Fibroblast of lung (primary cell): ENCODE measurements at regions not wholly inside any gene's neighbourhood (a gene's known extent, or its start where the extent isn't known, plus 50 kb on each side); places are given as distances from the start of the nearest gene placed in this dataset.

ENCODE experiments used
- DNase-seq, 2 donors: peaks; one replicate each; pipeline versions ENCODE4 v3.0.0 to v3.0.0-alpha.2; 2010; ENCODE audit warnings: low read depth in 2 of 2
- H2AFZ ChIP-seq: 2 replicates; pipeline ENCODE4 v1.5.1; 2012; ENCODE audit warnings: low read length, control low read depth, inconsistent platforms
- H3K27ac ChIP-seq: 2 replicates; pipeline ENCODE4 v1.5.1; 2011; ENCODE audit warnings: low read length, control low read depth; ENCODE audit not compliant: insufficient read depth
- H3K27me3 ChIP-seq: 2 replicates; pipeline ENCODE4 v1.5.1; 2011; ENCODE audit warnings: mild to moderate bottlenecking, low read length; ENCODE audit not compliant: control insufficient read depth, insufficient read depth
- H3K36me3 ChIP-seq: 2 replicates; pipeline ENCODE4 v1.5.1; 2011; ENCODE audit warnings: low read length; ENCODE audit not compliant: control insufficient read depth, insufficient read depth
- H3K4me1 ChIP-seq: 2 replicates; pipeline ENCODE4 v1.5.1; 2011; ENCODE audit warnings: low read length; ENCODE audit not compliant: control insufficient read depth, insufficient read depth; ENCODE audit errors: extremely low read depth
- H3K4me2 ChIP-seq: 2 replicates; pipeline ENCODE4 v1.5.1; 2011; ENCODE audit warnings: low read length, control low read depth; ENCODE audit not compliant: insufficient read depth; ENCODE audit errors: extremely low read depth
- H3K4me3 ChIP-seq, 4 experiments: fragments of 200-600 bp in 1 of 4; sonication (generic) in 1 of 4; replicated peaks in 1 of 4; 2 replicates each; pipeline ENCODE4 v1.5.1; 2011 to 2016; ENCODE audit warnings: low read length in 4 of 4, low read depth in 3 of 4, mild to moderate bottlenecking in 3 of 4, control low read depth in 2 of 4, inconsistent platforms in 1 of 4, mixed read lengths in 1 of 4; ENCODE audit not compliant: insufficient read depth in 1 of 4; ENCODE audit errors: control extremely low read depth in 1 of 4
- H3K79me2 ChIP-seq: 2 replicates; pipeline ENCODE4 v1.5.1; 2012; ENCODE audit warnings: mild to moderate bottlenecking, low read length, inconsistent platforms; ENCODE audit not compliant: control insufficient read depth, insufficient read depth
- H3K9ac ChIP-seq: 2 replicates; pipeline ENCODE4 v1.5.1; 2011; ENCODE audit warnings: mild to moderate bottlenecking, low read length, control low read depth; ENCODE audit not compliant: insufficient read depth
- H3K9me3 ChIP-seq: 2 replicates; pipeline ENCODE4 v1.5.1; 2012; ENCODE audit warnings: low read depth, low read length; ENCODE audit not compliant: control insufficient read depth, insufficient read depth
- H4K20me1 ChIP-seq: 2 replicates; pipeline ENCODE4 v1.5.1; 2011; ENCODE audit warnings: low read length; ENCODE audit not compliant: control insufficient read depth, insufficient read depth; ENCODE audit errors: extremely low read depth
- EZH2 ChIP-seq: IDR thresholded peaks from 2 replicates; pipeline ENCODE4 v1.5.1; 2012; ENCODE audit warnings: low read length, control low read depth, mild to moderate bottlenecking; ENCODE audit errors: missing control alignments
- TF ChIP-seq, protein P1 (sequence below), 2 donors: IDR thresholded peaks in 1 of 2; conservative IDR thresholded peaks in 1 of 2; 1 replicate in 1 of 2; 2 replicates in 1 of 2; pipeline ENCODE4 v1.5.1; 2011 to 2012; ENCODE audit warnings: low read length in 2 of 2, control low read depth in 1 of 2, inconsistent platforms in 1 of 2, low read depth in 1 of 2, mild to moderate bottlenecking in 1 of 2

DNA sequence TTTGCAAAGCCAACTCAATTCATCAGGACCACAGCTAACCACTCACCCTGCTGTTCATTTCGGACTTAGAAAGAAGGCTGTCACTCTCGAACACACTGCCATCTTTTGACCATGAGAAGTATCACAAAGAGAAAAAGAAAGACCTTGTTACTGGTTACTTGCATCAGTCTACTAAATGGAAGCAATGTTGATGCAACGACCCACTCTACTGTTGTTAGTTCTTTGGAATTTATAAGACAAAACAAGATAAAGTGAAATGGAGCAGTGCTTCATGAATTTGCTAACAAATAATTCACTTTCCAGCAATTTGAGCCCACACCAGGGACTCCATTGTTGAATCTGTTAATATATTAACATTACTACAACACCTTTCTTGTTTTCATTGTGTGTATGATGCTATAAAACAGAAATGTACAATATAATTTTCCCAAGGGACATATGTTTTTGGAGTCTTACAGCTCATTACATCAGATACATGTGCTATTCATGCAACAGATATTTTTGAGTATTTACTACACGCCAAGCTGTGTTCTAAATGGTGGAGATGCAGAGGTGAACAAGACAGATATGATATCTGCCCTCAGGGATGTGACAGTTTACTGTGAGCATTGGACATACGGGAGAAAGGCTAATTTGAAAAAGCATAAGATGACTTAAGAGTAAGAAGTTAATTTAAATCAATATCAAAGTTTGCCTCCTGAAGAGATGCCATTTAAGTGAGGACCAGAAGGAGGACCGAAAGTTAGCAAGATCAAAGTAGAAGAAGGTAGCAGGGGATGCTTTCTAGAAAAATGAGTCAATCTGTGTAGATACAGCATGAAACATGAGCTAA is 87.2 kb downstream of the AREG start:
- H3K27ac ChIP-seq = no peak overlapping the region

DNA sequence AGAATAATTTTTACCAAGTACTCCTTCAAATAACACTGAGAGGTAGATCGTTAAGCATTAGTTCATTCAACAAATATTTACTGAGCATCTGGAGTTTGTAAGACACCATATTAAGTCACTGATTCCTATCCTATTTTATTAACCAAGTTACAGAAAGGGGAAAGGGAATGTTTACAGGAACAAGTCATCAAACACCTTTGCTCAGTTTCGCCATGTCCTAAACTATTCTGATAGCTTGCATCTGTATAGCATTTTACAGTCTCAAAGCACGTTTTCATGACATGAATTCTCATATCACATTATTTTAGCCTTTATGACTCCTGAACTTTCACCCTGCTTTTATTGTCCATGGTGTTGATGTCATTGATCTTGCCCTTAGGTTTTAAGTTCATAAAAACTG is 89.2 kb downstream of the AREG start:
- Histone ChIP-seq H3K36me3 (no peaks in the 10 kb centered on the region), H3K27ac (no peak overlapping the region), H4K20me1 (no peaks in the 10 kb centered on the region), H3K4me3 (no peak overlapping the region), H3K4me1 (peaks cover 8% of the 10 kb centered on the region), H3K79me2 (no peaks in the 10 kb centered on the region), H3K4me2 (no peak overlapping the region), H3K27me3 (no peaks in the 10 kb centered on the region), H3K9ac (no peak overlapping the region), H2AFZ (no peak overlapping the region), H3K9me3 (no peaks in the 10 kb centered on the region)
- no peak for DNase-seq
- TF ChIP-seq EZH2 = no peak
- TF ChIP-seq, protein P1, sequence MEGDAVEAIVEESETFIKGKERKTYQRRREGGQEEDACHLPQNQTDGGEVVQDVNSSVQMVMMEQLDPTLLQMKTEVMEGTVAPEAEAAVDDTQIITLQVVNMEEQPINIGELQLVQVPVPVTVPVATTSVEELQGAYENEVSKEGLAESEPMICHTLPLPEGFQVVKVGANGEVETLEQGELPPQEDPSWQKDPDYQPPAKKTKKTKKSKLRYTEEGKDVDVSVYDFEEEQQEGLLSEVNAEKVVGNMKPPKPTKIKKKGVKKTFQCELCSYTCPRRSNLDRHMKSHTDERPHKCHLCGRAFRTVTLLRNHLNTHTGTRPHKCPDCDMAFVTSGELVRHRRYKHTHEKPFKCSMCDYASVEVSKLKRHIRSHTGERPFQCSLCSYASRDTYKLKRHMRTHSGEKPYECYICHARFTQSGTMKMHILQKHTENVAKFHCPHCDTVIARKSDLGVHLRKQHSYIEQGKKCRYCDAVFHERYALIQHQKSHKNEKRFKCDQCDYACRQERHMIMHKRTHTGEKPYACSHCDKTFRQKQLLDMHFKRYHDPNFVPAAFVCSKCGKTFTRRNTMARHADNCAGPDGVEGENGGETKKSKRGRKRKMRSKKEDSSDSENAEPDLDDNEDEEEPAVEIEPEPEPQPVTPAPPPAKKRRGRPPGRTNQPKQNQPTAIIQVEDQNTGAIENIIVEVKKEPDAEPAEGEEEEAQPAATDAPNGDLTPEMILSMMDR (conservative IDR thresholded peaks at IDR 0.05 in 1 of 2, IDR thresholded peaks at IDR 0.05 in 1 of 2; ENCODE audit: low read depth in 1 of 2, low read length in 2 of 2) = no peak

More for the DNA sequence above, 87.2 kb downstream of the AREG start:
- no peak overlapping the region for H3K4me3 ChIP-seq
- H2AFZ ChIP-seq = no peak overlapping the region
- no peaks in the 10 kb centered on the region for H3K27me3 ChIP-seq
- H3K4me2 ChIP-seq = no peak overlapping the region
- H3K9ac ChIP-seq = no peak overlapping the region
- H3K4me1 ChIP-seq = peaks cover 8% of the 10 kb centered on the region
- H3K36me3 ChIP-seq = no peaks in the 10 kb centered on the region
- peak; percentile 66 to 98 for DNase-seq
- H3K79me2 ChIP-seq = no peaks in the 10 kb centered on the region
- no peak for TF ChIP-seq EZH2
- TF ChIP-seq, protein P1 (conservative IDR thresholded peaks at IDR 0.05 in 1 of 2, IDR thresholded peaks at IDR 0.05 in 1 of 2; ENCODE audit: low read depth in 1 of 2, low read length in 2 of 2) = peak; percentile 54 to 65
- H4K20me1 ChIP-seq = no peaks in the 10 kb centered on the region
- H3K9me3 ChIP-seq = no peaks in the 10 kb centered on the region

DNA sequence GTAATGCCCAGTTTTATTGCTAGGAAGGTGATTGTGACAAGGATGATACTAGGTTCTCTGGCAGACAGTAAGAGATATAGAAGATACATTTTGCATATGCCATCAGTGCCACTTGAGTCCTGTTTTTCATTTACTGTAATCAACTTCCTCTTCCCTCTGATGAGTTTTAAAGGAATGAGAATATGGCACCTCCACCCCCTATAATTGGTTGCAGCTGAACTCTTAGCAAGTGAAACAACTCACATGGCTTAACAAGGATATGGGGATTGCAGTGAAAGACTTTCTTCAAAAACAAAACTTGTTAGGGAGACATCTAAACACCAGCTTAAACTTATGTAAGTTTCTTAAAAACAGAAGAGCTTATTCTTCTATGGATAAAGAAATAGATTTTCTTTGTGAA is 90.0 kb downstream of the AREG start:
- Histone ChIP-seq H2AFZ (no peak overlapping the region), H3K4me2 (no peak overlapping the region)

More for the DNA sequence above, 90.0 kb downstream of the AREG start:
- Histone ChIP-seq H3K27ac (no peak overlapping the region), H3K9ac (no peak overlapping the region), H3K27me3 (no peaks in the 10 kb centered on the region), H3K79me2 (no peaks in the 10 kb centered on the region), H4K20me1 (no peaks in the 10 kb centered on the region), H3K9me3 (no peaks in the 10 kb centered on the region), H3K4me1 (peaks cover 8% of the 10 kb centered on the region), H3K36me3 (no peaks in the 10 kb centered on the region), H3K4me3 (no peak overlapping the region)
- DNase-seq = no peak
- TF ChIP-seq EZH2 = no peak
- TF ChIP-seq, protein P1 (conservative IDR thresholded peaks at IDR 0.05 in 1 of 2, IDR thresholded peaks at IDR 0.05 in 1 of 2; ENCODE audit: low read depth in 1 of 2, low read length in 2 of 2) = no peak
